ENCODE measurements at regions not wholly inside any gene's neighbourhood (a gene's known extent, or its start where the extent isn't known, plus 50 kb on each side); places are given as distances from the start of the nearest gene placed in this dataset.

DNA sequence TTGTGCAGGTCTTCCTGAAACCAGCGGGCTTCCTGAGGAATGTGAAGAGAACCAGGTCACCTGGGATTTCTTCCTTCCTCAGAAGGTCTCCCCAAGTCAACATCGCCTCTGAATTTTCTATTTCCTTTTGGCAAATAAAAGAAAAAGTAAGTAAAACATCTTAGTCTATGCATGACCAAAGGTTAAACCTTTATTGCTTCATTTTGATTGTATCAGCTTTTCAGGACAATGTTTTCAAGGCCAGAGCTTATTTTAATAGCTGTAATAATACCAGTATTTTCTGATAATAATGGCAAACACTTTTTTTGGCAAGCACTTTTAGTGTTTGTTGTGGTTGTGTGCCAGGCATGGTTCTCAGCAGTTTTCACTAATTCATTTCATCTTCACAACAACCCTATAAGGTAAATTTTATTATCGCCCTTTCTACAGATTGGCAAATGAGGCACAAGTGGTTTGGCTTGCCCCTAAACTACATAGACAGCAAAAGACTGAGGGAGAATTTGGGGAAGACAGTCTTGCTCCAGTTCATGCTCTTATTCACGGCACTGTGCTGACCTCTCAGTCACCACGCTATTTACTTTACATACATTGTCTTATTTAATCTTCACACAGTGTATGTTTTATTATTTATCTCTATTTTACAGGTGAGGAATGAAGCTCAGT, 110.4 kb downstream of the RPL22L1 start:
- TF ChIP-seq, protein P1, sequence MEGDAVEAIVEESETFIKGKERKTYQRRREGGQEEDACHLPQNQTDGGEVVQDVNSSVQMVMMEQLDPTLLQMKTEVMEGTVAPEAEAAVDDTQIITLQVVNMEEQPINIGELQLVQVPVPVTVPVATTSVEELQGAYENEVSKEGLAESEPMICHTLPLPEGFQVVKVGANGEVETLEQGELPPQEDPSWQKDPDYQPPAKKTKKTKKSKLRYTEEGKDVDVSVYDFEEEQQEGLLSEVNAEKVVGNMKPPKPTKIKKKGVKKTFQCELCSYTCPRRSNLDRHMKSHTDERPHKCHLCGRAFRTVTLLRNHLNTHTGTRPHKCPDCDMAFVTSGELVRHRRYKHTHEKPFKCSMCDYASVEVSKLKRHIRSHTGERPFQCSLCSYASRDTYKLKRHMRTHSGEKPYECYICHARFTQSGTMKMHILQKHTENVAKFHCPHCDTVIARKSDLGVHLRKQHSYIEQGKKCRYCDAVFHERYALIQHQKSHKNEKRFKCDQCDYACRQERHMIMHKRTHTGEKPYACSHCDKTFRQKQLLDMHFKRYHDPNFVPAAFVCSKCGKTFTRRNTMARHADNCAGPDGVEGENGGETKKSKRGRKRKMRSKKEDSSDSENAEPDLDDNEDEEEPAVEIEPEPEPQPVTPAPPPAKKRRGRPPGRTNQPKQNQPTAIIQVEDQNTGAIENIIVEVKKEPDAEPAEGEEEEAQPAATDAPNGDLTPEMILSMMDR (IDR thresholded peaks at IDR 0.05) = no peak
- TF ChIP-seq POLR2AphosphoS5 (IDR thresholded peaks at IDR 0.05; ENCODE audit: low read depth, low read length) (no peak), SIN3A (IDR thresholded peaks at IDR 0.05; ENCODE audit: borderline replicate concordance, insufficient read depth, low read depth, low read length) (no peak), TCF7L2 (IDR thresholded peaks at IDR 0.05; ENCODE audit: low read depth, low read length) (peak; percentile 64)
- TF ChIP-seq, protein P2, sequence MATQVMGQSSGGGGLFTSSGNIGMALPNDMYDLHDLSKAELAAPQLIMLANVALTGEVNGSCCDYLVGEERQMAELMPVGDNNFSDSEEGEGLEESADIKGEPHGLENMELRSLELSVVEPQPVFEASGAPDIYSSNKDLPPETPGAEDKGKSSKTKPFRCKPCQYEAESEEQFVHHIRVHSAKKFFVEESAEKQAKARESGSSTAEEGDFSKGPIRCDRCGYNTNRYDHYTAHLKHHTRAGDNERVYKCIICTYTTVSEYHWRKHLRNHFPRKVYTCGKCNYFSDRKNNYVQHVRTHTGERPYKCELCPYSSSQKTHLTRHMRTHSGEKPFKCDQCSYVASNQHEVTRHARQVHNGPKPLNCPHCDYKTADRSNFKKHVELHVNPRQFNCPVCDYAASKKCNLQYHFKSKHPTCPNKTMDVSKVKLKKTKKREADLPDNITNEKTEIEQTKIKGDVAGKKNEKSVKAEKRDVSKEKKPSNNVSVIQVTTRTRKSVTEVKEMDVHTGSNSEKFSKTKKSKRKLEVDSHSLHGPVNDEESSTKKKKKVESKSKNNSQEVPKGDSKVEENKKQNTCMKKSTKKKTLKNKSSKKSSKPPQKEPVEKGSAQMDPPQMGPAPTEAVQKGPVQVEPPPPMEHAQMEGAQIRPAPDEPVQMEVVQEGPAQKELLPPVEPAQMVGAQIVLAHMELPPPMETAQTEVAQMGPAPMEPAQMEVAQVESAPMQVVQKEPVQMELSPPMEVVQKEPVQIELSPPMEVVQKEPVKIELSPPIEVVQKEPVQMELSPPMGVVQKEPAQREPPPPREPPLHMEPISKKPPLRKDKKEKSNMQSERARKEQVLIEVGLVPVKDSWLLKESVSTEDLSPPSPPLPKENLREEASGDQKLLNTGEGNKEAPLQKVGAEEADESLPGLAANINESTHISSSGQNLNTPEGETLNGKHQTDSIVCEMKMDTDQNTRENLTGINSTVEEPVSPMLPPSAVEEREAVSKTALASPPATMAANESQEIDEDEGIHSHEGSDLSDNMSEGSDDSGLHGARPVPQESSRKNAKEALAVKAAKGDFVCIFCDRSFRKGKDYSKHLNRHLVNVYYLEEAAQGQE (IDR thresholded peaks at IDR 0.05; ENCODE audit: insufficient read depth in 1 of 2, low read depth in 2 of 2, low read length in 1 of 2) = no peak

Data from Panc1 (cell line).